HG03066 (cell line): ENCODE measurements at regions not wholly inside any gene's neighbourhood (a gene's known extent, or its start where the extent isn't known, plus 50 kb on each side); places are given as distances from the start of the nearest gene placed in this dataset.

Source experiments
- ATAC-seq: cut with Tn5 transposase; IDR thresholded peaks from one replicate; pipeline ENCODE4 v1.9.1; 2021; ENCODE audit warnings: low read depth; ENCODE audit not compliant: unreplicated experiment

DNA sequence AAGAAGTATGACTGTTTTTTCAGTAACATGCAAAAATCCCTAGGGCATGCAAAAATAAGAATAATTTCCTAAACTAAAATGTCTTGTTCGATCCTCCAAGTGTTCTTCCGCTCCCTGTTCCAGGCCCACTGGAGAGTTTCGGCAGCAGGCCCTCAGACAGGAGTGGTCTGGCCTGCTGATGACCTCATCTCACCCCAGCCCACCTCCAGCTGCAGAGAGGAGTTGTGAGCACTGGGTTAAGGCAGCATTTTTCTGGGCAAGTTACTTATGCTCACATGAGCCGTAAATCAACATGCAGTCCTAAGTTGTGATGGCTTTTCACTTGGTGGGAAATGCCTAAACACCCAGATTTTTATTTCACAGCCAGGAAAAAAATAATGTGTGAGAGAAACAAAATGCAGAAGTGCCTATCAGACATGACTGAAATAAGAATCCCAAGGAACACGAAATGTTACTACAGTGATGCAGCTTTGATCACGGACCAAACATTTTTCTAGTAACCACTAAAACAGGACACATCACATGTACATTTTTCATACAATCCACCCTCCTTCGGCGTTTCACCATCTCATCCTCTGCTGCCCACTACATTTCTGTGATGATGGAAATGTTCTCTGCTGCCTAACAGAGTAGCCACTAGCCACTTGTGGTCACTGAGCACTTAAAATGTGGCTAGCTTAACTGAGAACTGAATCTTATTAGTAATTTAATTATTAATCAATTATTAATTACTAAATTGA is 153.3 kb upstream of the TBL1X start:
- ATAC-seq = no peak

DNA sequence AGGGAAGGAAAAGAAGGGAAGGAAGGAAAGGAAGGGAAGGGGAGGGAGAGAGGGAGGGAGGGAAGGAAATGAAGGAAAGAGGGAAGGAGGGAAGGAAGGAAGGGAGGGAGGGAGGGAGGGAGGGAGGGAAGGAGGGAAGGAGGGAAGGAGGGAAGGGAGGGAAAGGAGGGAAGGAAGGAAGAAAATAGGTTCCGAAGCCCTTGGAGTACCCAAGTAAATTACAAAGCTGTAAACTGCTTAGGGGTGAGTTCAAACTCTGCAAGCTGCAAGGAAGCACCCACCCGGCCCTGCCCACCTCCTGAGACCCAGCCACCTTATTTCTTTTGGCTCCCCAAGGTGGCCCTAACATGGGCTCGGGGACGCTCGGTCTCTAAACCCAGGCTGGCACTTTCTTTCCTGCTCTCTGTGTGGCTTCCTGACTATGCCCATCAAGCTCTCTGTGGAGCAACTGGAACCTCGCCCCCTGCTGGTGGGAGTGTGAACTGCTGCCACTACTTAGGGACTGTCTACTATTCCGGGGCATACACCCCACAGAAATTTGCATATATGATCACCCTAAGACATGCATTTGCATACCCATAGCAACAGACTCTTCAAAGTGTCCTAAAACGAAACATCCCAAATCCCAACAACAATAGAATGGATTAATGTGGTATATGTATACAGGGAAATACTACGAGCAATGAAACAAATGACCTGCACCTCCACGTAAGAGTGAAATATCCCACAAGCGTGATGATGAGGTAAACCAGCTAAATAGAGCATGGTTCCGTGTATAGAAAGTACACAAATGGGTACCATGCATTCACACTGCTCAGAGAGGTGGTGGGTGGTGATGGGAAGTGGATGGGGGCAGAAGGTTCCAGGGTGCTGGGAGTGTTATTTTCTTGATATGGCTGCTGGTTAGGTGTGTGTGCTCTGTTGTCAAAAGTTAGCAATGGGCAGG is 151.7 kb upstream of the TBL1X start:
- no peak for ATAC-seq

DNA sequence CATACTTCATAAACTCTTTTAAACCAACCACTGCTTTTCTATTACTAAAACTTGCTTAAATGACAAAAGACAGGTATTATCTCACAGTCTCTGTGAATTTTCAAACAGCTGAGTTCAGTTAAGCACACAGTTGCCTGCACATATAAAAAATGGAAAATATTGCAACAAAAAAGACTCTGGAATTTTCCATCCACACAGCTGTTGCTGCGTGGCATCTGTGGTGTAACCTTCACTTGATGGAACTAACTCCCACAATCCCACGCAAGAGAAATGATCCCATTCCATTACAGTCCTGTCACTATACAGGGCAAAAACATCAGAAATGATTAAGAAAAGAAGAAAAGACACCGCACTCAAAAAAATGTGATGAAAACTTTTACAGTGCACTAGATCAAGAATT is 149.8 kb upstream of the TBL1X start:
- no peak for ATAC-seq

DNA sequence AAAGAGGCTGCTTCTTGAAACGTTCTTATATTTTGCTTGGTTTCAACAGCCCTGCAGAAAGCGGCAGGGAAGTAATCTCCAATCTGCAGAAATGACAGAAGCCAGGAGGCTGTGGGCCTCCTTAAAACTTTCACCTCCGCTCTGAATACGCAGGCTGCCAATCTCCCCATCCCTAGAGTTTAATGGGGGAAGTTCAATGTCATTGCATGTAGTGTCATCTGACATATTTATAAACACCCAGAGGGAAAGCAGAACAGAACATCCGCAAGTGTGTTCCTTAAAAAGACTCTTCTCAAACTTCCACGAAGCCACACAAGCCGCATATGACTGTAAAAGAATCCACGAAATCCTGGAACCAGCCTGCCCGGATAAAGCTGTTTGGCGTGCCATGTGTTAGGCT is 148.8 kb upstream of the TBL1X start:
- ATAC-seq = no peak

DNA sequence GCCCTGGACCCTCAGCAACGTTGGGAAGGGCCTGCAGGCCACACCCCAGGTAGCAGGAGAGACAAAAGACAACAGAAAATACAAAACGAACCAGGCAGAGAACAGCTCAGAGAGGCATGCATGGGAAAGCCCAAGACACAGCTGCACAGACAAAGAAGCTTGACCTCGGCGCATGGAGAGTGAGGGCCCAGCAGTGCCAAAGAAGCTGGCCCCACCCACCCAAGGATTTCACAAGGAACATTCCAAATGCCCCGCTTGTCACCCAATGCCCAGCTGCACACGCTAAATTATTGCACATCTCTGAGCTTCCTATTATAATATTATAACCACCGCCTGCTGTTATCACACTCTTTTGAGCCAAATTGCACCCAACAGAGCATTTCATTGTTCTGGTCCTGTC is 147.7 kb upstream of the TBL1X start:
- no peak for ATAC-seq

DNA sequence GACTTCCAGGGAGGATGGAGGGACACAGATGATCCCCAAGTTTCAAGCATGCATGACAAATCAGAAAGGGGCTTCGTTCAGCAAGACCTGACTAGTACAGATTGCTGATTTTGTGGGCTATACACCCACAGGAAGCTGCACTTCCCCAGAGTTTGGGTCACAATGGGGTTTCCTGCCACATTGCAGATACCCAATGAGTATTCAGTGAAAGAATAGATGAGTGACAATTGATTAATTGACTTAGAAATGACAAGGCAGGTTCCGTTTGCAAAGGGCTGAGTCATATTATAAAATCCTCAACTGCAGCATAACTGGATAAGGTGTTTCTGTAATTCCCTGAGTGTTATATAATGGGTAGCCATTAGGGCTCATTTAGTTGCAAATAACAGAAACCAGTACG is 146.6 kb upstream of the TBL1X start:
- ATAC-seq = no peak

DNA sequence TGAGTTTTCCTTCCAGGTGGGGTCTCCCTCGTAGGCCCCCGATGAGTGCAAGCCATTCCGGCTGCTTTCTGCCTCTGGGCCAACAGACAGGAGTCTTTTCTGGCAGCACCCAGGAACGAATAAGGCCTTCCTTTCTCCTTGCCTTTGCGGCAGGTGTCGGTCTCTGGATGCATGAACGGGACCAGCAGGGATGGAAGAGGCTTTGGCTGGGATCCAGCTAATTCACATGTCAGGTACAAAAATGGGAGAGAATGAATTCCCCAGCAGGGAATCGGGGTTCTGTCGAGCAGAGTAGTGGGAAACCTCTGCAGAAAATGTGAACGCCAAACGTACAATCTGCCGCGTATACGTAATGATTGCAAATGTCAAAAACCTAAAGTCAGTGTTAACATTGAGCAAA is 146.1 kb upstream of the TBL1X start:
- ATAC-seq = no peak

DNA sequence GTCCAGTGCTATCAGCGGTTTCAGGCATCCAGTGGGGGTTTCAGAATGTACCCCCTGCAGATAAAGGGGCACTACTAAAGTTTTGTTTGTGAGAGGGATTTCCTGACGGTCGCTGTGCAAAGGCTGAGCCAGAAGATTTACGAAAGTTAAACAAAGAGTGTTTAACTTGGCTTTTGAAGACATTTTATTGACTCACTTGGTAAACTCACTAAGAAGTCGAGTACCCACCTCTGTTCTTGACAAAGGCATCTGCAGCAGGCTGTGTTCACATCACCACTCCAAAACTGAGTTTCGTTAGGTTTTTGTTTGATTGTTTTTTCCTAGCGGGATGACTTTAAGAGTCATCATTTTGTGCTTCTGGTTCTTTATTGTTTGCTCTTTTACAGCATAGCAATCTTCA is 143.9 kb upstream of the TBL1X start:
- ATAC-seq = no peak

DNA sequence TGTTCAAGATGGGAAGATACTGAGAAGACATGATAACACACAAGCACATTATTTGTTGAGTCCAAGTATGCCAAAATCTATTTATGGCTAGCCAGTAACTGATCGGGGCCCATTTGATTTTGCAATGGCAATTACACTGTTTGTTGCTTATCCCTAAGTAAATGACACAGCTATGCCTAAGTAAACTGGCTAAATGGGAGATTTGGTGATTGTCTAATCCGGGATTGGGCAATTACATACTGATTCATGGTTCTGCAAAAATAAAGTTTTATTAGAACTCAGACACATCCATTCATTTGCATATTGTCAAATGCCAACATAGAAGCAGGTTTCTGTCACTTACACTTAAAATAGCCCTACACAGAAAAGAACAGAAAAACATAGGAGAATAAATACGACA is 140.2 kb upstream of the TBL1X start:
- no peak for ATAC-seq

DNA sequence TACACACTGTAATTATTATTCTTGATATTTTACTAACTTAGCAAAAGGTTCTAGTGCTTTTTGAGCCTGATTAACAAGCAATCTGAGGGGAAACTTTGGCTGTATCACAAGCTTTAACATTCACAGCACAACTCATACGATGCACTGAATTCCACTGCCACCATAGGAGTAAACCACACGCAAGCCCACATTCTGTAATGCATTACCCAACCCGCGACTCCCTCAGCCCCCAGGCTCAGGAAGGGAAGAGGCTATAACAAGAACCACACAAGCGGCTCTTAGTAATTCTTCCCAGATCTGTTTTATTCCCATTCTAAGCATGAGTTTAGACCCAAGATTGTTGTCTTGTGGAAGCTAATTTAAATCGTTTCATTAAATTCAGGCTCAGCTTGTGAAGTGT is 138.5 kb upstream of the TBL1X start:
- no peak for ATAC-seq

DNA sequence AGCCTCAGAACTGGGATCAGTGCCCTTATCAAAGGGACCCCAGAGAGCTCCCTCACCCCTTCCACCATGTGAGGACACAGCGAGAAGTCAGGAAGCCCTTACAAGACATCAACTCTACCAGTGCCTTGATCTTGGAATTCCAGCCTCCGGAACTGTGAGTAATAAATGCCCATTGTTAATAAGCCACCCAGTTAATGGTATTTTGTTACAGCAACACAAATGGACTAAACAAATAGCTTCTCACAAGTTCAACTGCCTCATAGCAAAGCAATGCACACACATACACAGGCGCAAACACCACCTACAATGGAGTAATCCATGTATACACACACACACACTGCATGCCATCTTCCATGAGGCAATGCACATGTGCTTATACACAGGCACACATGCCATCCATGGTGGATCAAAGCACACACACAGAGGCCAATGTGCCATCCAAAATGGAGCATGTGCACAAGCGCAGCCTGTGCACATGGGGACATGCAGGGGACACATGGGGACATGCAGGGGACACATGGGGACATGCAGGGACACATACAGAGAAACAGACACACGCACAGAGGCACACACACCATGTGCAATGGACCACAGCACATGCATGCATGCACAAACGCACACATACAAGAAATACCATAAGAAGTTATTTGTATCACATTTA is 137.6 kb upstream of the TBL1X start:
- ATAC-seq = no peak

DNA sequence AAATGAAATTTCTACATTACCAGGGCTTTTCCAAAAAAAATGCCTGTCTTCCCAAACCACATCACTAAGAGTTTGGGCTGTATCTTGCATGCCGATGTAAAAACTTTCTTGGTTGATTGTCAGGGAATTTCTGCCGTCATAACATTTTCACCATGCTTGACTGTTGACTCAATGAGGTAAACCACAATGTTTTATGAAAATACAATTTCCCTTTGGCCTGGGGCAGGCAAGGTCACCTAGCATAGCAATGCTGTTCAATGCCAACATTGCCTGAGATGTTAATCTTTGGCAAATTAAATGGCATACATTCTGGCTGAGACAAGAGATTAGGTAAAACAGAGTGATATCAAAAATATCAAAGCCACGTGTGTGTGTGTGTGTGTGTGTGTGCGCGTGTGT is 137.1 kb upstream of the TBL1X start:
- no peak for ATAC-seq

DNA sequence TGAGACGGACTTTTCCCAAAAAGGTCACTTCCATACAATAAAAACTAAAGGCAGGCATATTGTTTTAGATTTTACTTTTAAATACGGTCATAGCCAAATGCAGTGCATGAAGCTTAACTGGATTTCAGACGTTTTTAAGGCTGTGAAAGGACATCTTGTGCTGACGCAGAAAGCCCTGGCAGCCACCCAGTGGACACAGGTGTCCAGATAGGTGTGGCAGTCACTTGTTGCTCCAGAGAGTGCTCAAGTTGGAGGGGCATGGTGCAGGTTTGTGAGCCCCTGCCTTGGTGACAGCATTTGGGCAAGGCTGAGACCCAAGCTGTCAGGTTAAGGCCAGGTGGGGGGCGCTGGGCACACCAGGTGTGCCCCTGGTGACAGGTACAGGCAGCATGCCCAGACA is 135.8 kb upstream of the TBL1X start:
- ATAC-seq = no peak

DNA sequence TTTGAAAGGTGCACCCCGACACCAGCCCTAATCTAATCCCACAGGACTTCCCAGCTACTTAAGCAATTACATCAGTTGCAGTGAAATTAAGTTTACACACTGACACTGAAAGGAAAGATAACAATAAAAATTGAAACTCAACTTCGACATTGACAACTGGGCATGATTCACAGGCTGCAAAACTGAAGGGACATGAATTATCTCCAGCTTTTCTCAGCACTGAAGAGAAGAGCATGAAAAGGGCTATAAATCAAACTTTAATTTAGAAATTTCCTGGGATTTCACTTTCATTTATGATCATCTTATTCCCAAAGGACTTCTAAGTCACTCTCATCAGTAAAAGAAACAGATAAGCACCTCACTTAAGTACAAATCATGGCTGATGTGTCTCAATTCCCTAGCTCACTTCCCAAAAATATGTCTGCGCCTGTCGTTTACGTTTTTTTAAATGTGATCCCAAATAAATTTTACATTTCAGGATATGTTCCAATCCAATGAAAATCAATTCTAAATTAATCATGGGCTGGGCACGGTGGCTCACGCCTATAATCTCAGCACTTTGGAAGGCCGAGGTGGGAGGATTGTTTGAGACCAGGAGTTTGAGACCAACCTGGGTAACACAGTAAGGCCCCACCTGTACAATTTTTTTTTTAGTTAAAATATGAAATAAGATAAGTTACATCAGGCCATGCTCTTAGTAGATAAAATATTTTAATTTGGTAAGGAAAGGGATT is 134.4 kb upstream of the TBL1X start:
- ATAC-seq = no peak

DNA sequence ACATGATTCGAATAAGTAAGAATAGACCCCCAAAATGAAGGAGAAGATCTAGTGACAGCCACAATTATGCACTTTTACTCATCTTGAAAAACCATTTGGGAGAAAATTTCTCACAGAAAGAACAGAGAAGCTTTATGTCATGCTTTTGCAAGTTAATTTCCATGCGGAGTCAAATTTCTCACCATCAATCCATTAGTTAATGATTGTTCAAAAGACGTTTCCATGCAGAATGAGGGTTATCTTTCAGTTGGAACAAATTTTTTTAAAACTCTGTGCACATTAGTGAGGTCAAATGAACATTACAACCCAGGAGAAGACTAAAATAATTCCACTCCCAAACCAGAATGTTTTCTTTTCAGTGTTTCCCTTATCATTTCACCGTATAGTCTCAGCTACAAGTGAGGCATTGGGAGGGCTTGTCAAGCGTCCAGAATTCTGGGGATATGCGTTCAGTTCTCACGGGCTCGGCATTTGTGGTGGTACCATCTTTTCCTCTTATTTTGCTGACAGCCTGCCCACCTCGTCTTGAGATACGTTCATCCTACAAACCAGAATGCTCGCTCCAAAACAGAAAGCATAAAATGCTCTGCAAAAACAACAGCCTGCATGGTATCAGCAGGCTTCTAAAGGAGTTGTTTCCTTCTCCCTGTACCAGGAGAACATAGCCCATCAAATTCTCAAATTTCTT is 130.8 kb upstream of the TBL1X start:
- ATAC-seq = no peak

DNA sequence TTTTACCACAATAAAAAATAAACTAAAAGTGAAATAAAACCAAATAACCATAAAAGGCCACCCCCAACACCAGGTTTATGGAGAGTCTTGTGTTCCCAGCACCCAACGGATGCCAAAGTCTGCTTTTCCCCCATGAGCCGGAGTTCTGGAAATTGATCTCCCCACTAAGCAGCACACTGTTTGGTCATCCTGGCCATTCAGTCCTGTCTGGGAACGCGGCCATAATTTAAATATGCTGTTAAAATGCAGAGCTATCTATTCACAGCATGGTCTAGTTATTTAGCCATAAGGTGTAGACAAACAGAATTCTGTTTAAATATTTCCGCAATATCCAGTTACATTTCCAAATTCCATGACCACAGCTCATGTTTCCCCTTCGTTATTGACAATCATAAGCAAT is 129.6 kb upstream of the TBL1X start:
- ATAC-seq = no peak

DNA sequence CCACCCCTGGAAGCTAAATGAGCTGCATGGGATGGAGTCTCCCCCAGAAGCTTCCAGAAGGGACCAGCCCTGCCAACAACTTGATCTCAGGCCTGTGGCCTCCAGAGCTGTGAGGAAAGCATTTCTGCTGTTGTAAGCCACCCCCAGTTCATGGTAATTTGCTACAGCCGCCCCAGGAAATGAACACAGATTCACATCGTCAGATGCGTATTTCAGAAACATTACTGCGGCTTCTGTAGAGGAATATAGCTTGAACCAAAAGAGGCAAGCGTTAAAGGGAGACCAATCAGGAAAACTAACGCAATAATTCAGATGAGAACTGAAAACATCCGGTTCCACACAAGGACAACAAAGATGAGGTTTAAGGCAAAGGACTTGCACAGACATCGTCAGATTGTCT is 128.4 kb upstream of the TBL1X start:
- no peak for ATAC-seq

DNA sequence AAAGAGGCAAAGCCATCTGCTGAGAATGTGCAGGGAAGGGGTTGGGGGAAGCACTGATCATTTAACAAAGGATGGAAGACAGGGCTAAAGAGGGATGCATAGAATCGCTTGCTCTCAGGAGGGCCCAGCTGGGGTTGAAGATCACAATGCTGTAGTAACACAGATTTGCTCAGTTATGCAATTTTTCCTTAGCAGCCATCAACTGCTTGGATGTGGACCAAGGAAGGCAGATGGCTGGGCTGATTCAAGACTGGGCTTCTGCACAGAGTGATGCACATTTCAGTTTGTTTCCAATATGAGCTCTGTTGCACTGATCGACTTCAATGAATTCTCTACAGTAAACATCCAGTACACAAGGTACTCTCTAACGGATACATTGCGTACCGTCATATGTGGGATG is 127.8 kb upstream of the TBL1X start:
- ATAC-seq = no peak

DNA sequence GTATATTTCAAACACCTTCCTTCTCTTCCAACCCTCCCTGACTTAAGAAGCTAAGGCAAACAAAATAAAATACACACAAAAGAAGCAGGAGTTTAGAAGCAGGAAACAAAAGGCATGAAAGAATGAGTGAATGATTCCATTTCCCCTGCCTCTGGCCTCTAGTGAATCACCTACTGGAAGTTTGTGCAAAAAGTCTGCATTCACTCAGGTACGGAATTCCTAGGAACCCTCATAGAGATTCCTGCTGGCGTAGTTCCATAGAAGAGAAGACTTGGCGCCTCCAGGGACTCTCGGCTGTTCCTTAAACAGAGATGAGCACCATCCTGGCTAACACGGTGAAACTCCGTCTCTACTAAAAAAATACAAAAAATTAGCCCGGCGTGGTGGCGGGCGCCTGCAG is 125.9 kb upstream of the TBL1X start:
- ATAC-seq = no peak
